DND-41 (cell line): ENCODE measurements at regions not wholly inside any gene's neighbourhood (a gene's known extent, or its start where the extent isn't known, plus 50 kb on each side); places are given as distances from the start of the nearest gene placed in this dataset.

Experiments
- ATAC-seq: fragments of 200-7000 bp; cut with Tn5 transposase; 3 replicates; pipeline ENCODE4 v1.9.1; 2021; ENCODE audit warnings: low read depth; ENCODE audit not compliant: insufficient read depth
- DNase-seq: peaks from one replicate; pipeline ENCODE4 v3.0.0-alpha.2; 2020
- H2AFZ ChIP-seq: 2 replicates; pipeline ENCODE4 v1.6.0; 2012; ENCODE audit warnings: low read depth, low read length
- H3K27ac ChIP-seq: 2 replicates; pipeline ENCODE4 v1.5.1; 2012; ENCODE audit warnings: low read length, inconsistent platforms
- H3K27me3 ChIP-seq: fragments of 200-600 bp; sonication (generic); 2 replicates; pipeline ENCODE4 v1.6.0; 2012; ENCODE audit warnings: low read length, mild to moderate bottlenecking, inconsistent platforms; ENCODE audit not compliant: insufficient read depth, poor library complexity
- H3K36me3 ChIP-seq: 2 replicates; pipeline ENCODE4 v1.5.1; 2012; ENCODE audit warnings: low read length, inconsistent platforms; ENCODE audit not compliant: insufficient read depth
- H3K4me1 ChIP-seq: 2 replicates; pipeline ENCODE4 v1.5.1; 2012; ENCODE audit warnings: mild to moderate bottlenecking, low read length; ENCODE audit not compliant: insufficient read depth
- H3K4me2 ChIP-seq: 2 replicates; pipeline ENCODE4 v1.6.0; 2012; ENCODE audit warnings: mild to moderate bottlenecking, moderate library complexity, low read length, inconsistent platforms; ENCODE audit not compliant: insufficient read depth
- H3K4me3 ChIP-seq, 2 experiments: fragments of 200-600 bp in 1 of 2; shearing (Covaris generic) in 1 of 2; 2 replicates each; pipeline ENCODE4 v1.5.1; 2012 to 2016; ENCODE audit warnings: inconsistent platforms in 2 of 2, low read length in 2 of 2, mild to moderate bottlenecking in 2 of 2, low read depth in 1 of 2, moderate library complexity in 1 of 2
- H3K79me2 ChIP-seq: 2 replicates; pipeline ENCODE4 v1.6.0; 2012; ENCODE audit warnings: low read length, inconsistent platforms; ENCODE audit not compliant: insufficient read depth
- H3K9ac ChIP-seq: 2 replicates; pipeline ENCODE4 v1.6.0; 2012; ENCODE audit warnings: low read depth, mild to moderate bottlenecking, inconsistent platforms, low read length, moderate library complexity
- H3K9me3 ChIP-seq: 2 replicates; pipeline ENCODE4 v1.5.1; 2012; ENCODE audit warnings: low read length, moderate library complexity, mild to moderate bottlenecking, inconsistent platforms; ENCODE audit not compliant: insufficient read depth, severe bottlenecking
- H4K20me1 ChIP-seq: 2 replicates; pipeline ENCODE4 v1.6.0; 2012; ENCODE audit warnings: low read length; ENCODE audit not compliant: insufficient read depth
- CTCF ChIP-seq: IDR thresholded peaks from 2 replicates; pipeline ENCODE4 v1.5.1; 2012; ENCODE audit warnings: borderline replicate concordance, low read length, moderate library complexity, mild to moderate bottlenecking; ENCODE audit not compliant: poor library complexity, severe bottlenecking; ENCODE audit errors: extremely low read depth
- EZH2 ChIP-seq: IDR thresholded peaks from 3 replicates; pipeline ENCODE4 v1.6.1; 2012; ENCODE audit warnings: borderline replicate concordance, low read depth, mild to moderate bottlenecking, moderate library complexity, low read length, inconsistent platforms; ENCODE audit not compliant: severe bottlenecking

GRCh38 chr13:78022164-78022877 is 103.7 kb upstream of the EDNRB start:
- H3K27me3 ChIP-seq, result no peaks in the 10 kb centered on the region
- ATAC-seq (peak; percentile 99), DNase-seq (peak; percentile 69)
- no peak for TF ChIP-seq CTCF
- no peak for TF ChIP-seq EZH2
- H3K4me1 ChIP-seq, result peaks cover 12% of the 10 kb centered on the region
- H3K4me3 ChIP-seq, result no peak overlapping the region
- H3K9me3 ChIP-seq, result no peaks in the 10 kb centered on the region
- no peaks in the 10 kb centered on the region for H3K79me2 ChIP-seq
- peak overlapping the region; percentile 51 for H3K27ac ChIP-seq
- peak overlapping the region; percentile 48 for H2AFZ ChIP-seq
- H3K4me2 ChIP-seq, result peak overlapping the region; percentile 11; the same call in 1 of the 2 replicates
- H3K36me3 ChIP-seq, result no peaks in the 10 kb centered on the region
- H4K20me1 ChIP-seq, result no peaks in the 10 kb centered on the region
- no peak overlapping the region for H3K9ac ChIP-seq

- H3K9me3 ChIP-seq, result no peaks in the 10 kb centered on the region
- no peak overlapping the region for H3K4me2 ChIP-seq
- peaks cover 12% of the 10 kb centered on the region for H3K4me1 ChIP-seq
- DNase-seq (no peak), ATAC-seq (no peak)
- peak overlapping the region; percentile 13; the same call in 1 of the 2 replicates for H2AFZ ChIP-seq
- no peak overlapping the region for H3K4me3 ChIP-seq
- H4K20me1 ChIP-seq, result no peaks in the 10 kb centered on the region
- no peak overlapping the region for H3K27ac ChIP-seq
- H3K36me3 ChIP-seq, result no peaks in the 10 kb centered on the region
- no peaks in the 10 kb centered on the region for H3K79me2 ChIP-seq
- no peaks in the 10 kb centered on the region for H3K27me3 ChIP-seq
- TF ChIP-seq CTCF (no peak), EZH2 (no peak)
- H3K9ac ChIP-seq, result no peak overlapping the region
Observed at GRCh38 chr13:78020861-78021260, 102.2 kb upstream of the EDNRB start.

- Histone ChIP-seq H3K4me1 (no peaks in the 10 kb centered on the region), H3K9me3 (no peaks in the 10 kb centered on the region), H3K79me2 (no peaks in the 10 kb centered on the region), H3K4me2 (no peak overlapping the region), H3K4me3 (no peak overlapping the region), H3K36me3 (no peaks in the 10 kb centered on the region), H4K20me1 (no peaks in the 10 kb centered on the region), H2AFZ (no peak overlapping the region), H3K27ac (no peak overlapping the region), H3K27me3 (peaks cover 4% of the 10 kb centered on the region), H3K9ac (no peak overlapping the region)
- no peak for TF ChIP-seq CTCF
- no peak for TF ChIP-seq EZH2
- ATAC-seq (no peak), DNase-seq (no peak)
Observed at GRCh38 chr13:78015782-78016181, 97.2 kb upstream of the EDNRB start.
